Upper lobe of right lung (tissue), 1 donor: ENCODE measurements at regions not wholly inside any gene's neighbourhood (a gene's known extent, or its start where the extent isn't known, plus 50 kb on each side); places are given as distances from the start of the nearest gene placed in this dataset.

Experiments used
- ATAC-seq: fragments of 200-7000 bp; cut with Tn5 transposase; one replicate; pipeline ENCODE4 v1.9.1; 2020; ENCODE audit warnings: mild to moderate bottlenecking, moderate library complexity
- DNase-seq: peaks from one replicate; pipeline ENCODE4 v3.0.0-alpha.2; 2020
- H3K27ac ChIP-seq: fragments of 200-600 bp; one replicate; pipeline ENCODE4 v1.8.0; 2022
- H3K27me3 ChIP-seq: fragments of 200-600 bp; one replicate; pipeline ENCODE4 v1.8.0; 2022; ENCODE audit warnings: mild to moderate bottlenecking
- H3K36me3 ChIP-seq: fragments of 200-600 bp; one replicate; pipeline ENCODE4 v1.8.0; 2022
- H3K4me1 ChIP-seq: fragments of 200-600 bp; one replicate; pipeline ENCODE4 v1.8.0; 2022
- H3K4me3 ChIP-seq: fragments of 200-600 bp; one replicate; pipeline ENCODE4 v1.8.0; 2022; ENCODE audit warnings: mild to moderate bottlenecking
- H3K9me3 ChIP-seq: fragments of 200-600 bp; one replicate; pipeline ENCODE4 v1.8.0; 2022
- intact Hi-C: fragments of 100-400 bp; cut with DNase I; formaldehyde crosslinking; loops from one replicate; pipeline ENCODE4 v1.11.0; 2022
- TF ChIP-seq, protein P1 (sequence below): fragments of 200-600 bp; IDR thresholded peaks from one replicate; pipeline ENCODE4 v1.8.0; 2022; ENCODE audit warnings: antibody characterized with exemption
- donor health status: DM: no; HTN: yes; CAD: no; lungs with severe emphysema.

GRCh38 chr1:224061436-224061835, 52.5 kb upstream of the FBXO28 start:
- Histone ChIP-seq H3K36me3 (no peaks in the 10 kb centered on the region), H3K4me3 (no peak overlapping the region), H3K9me3 (no peaks in the 10 kb centered on the region), H3K27ac (no peak overlapping the region), H3K4me1 (no peaks in the 10 kb centered on the region), H3K27me3 (no peaks in the 10 kb centered on the region)
- intact Hi-C loops: no loop called here
- ATAC-seq (peak; percentile 24), DNase-seq (no peak)
- TF ChIP-seq, protein P1, sequence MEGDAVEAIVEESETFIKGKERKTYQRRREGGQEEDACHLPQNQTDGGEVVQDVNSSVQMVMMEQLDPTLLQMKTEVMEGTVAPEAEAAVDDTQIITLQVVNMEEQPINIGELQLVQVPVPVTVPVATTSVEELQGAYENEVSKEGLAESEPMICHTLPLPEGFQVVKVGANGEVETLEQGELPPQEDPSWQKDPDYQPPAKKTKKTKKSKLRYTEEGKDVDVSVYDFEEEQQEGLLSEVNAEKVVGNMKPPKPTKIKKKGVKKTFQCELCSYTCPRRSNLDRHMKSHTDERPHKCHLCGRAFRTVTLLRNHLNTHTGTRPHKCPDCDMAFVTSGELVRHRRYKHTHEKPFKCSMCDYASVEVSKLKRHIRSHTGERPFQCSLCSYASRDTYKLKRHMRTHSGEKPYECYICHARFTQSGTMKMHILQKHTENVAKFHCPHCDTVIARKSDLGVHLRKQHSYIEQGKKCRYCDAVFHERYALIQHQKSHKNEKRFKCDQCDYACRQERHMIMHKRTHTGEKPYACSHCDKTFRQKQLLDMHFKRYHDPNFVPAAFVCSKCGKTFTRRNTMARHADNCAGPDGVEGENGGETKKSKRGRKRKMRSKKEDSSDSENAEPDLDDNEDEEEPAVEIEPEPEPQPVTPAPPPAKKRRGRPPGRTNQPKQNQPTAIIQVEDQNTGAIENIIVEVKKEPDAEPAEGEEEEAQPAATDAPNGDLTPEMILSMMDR: no peak

DNA sequence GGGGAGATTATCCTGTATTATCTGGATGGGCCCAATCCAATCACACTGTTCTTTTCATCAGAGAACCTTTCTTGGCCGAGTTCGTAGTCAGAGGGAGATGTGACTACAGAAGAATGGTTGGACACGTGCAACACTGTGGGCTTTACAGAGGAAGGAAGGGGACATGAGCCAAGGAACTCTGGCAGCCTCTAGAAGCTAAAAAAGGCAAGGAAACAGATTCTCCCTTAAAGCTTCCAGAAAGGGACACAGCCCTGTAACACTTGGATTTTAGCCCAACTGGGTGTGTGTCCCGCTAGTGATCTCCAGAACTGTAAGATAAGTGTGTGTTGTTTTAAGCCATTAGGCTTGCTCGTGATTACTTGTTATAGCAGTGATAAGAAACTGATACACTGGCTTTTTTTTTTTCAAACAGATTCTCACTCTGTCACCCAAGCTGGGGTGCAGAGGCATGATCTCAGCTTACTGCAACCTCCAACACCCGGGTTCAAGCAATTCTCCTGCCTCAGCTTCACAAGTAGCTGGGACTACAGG, 53.9 kb upstream of the FBXO28 start:
- Histone ChIP-seq H3K4me1 (no peaks in the 10 kb centered on the region), H3K36me3 (no peaks in the 10 kb centered on the region), H3K9me3 (no peaks in the 10 kb centered on the region), H3K27ac (no peak overlapping the region), H3K4me3 (no peak overlapping the region), H3K27me3 (no peaks in the 10 kb centered on the region)
- ATAC-seq (no peak), DNase-seq (no peak)
- intact Hi-C loops: no loop called here
- TF ChIP-seq, protein P1: no peak

DNA sequence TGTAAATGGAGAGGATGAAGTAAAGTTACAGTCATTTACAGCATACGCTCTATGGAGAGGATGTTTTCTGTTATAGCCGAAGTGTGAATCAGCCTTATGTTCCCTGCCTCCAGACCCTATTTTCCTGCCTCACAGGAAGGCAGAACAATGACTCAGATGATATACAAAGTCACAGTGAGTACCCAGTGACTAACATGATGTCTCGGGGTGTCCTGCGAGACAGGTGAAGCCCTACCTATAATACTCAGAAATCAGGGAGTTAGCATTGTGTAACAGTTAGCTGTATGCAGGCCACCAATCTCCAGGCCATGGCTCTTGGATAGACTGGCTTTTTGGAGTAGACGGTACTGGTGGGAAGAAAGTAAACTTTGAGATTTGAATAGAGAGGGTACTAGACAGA, 55.6 kb upstream of the FBXO28 start:
- Histone ChIP-seq H3K27ac (no peak overlapping the region), H3K27me3 (no peaks in the 10 kb centered on the region), H3K36me3 (no peaks in the 10 kb centered on the region), H3K4me1 (no peaks in the 10 kb centered on the region), H3K4me3 (no peak overlapping the region), H3K9me3 (no peaks in the 10 kb centered on the region)
- intact Hi-C loops: no loop called here
- TF ChIP-seq, protein P1: no peak
- ATAC-seq (no peak), DNase-seq (no peak)

GRCh38 chr1:224057461-224058199, 56.3 kb upstream of the FBXO28 start:
- Histone ChIP-seq H3K9me3 (no peaks in the 10 kb centered on the region), H3K4me1 (no peaks in the 10 kb centered on the region), H3K4me3 (no peak overlapping the region), H3K27ac (no peak overlapping the region), H3K27me3 (no peaks in the 10 kb centered on the region), H3K36me3 (no peaks in the 10 kb centered on the region)
- no peak for ATAC-seq
- intact Hi-C loops: no loop called here
- TF ChIP-seq, protein P1: no peak
- DNase-seq: no peak

- DNase-seq (no peak), ATAC-seq (no peak)
- no peak overlapping the region for H3K4me3 ChIP-seq
- H3K4me1 ChIP-seq: no peaks in the 10 kb centered on the region
- TF ChIP-seq, protein P1: no peak
- H3K27me3 ChIP-seq: no peaks in the 10 kb centered on the region
- no peak overlapping the region for H3K27ac ChIP-seq
- intact Hi-C loops: no loop called here
- H3K9me3 ChIP-seq: no peaks in the 10 kb centered on the region
- no peaks in the 10 kb centered on the region for H3K36me3 ChIP-seq
These were observed 59.3 kb upstream of the FBXO28 start for GRCh38 chr1:224054611-224055010.
